ENCODE measurements at regions not wholly inside any gene's neighbourhood (a gene's known extent, or its start where the extent isn't known, plus 50 kb on each side); places are given as distances from the start of the nearest gene placed in this dataset.

GRCh38 chr14:22329371-22329770 lies 259.7 kb downstream of the DAD1 start:
- Histone ChIP-seq H3K4me3 (no peak overlapping the region), H3K36me3 (no peaks in the 10 kb centered on the region), H3K27ac (no peak overlapping the region), H3K27me3 (no peaks in the 10 kb centered on the region), H3K9me3 (peaks cover 3% of the 10 kb centered on the region), H3K4me1 (peaks cover 10% of the 10 kb centered on the region)
- DNase-seq (ENCODE audit: low spot score in 2 of 2), result no peak
- TF ChIP-seq POLR2AphosphoS5 (IDR thresholded peaks at IDR 0.05) (no peak), EP300 (IDR thresholded peaks at IDR 0.05) (no peak), CTCF (IDR thresholded peaks at IDR 0.05) (no peak), POLR2A (IDR thresholded peaks at IDR 0.05) (no peak)
- 52% methylated on average over 3 of the region's 3 CpGs for WGBS

- H3K36me3 ChIP-seq, result no peaks in the 10 kb centered on the region
Observed at GRCh38 chr14:22325676-22326400, 263.2 kb downstream of the DAD1 start.

GRCh38 chr14:22320362-22320750 lies 268.7 kb downstream of the DAD1 start:
- 52% methylated on average over 4 of the region's 4 CpGs for WGBS
- no peaks in the 10 kb centered on the region for H3K27me3 ChIP-seq
- H3K9me3 ChIP-seq, result no peaks in the 10 kb centered on the region
- H3K36me3 ChIP-seq, result no peaks in the 10 kb centered on the region
- TF ChIP-seq CTCF (IDR thresholded peaks at IDR 0.05) (no peak), POLR2AphosphoS5 (IDR thresholded peaks at IDR 0.05) (no peak)
- H3K4me3 ChIP-seq, result no peak overlapping the region
- no peak for DNase-seq (ENCODE audit: low spot score in 2 of 2)
- peaks cover 3% of the 10 kb centered on the region for H3K4me1 ChIP-seq
- H3K27ac ChIP-seq, result no peak overlapping the region

More at GRCh38 chr14:22325676-22326400, 263.2 kb downstream of the DAD1 start:
- DNase-seq (ENCODE audit: low spot score in 2 of 2), result no peak
- Histone ChIP-seq H3K27me3 (no peaks in the 10 kb centered on the region), H3K9me3 (peaks cover 3% of the 10 kb centered on the region), H3K4me3 (no peak overlapping the region), H3K27ac (no peak overlapping the region), H3K4me1 (no peaks in the 10 kb centered on the region)
- 62% methylated on average over 2 of the region's 2 CpGs for WGBS
- TF ChIP-seq POLR2A (IDR thresholded peaks at IDR 0.05) (no peak), CTCF (IDR thresholded peaks at IDR 0.05) (no peak), POLR2AphosphoS5 (IDR thresholded peaks at IDR 0.05) (no peak), EP300 (IDR thresholded peaks at IDR 0.05) (no peak)

- Histone ChIP-seq H3K9me3 (no peaks in the 10 kb centered on the region), H3K36me3 (no peaks in the 10 kb centered on the region), H3K27ac (no peak overlapping the region), H3K27me3 (no peaks in the 10 kb centered on the region), H3K4me1 (peaks cover 4% of the 10 kb centered on the region), H3K4me3 (no peak overlapping the region)
- TF ChIP-seq POLR2A (IDR thresholded peaks at IDR 0.05) (no peak), CTCF (IDR thresholded peaks at IDR 0.05) (peak; percentile 48 to 61), POLR2AphosphoS5 (IDR thresholded peaks at IDR 0.05) (no peak), EP300 (IDR thresholded peaks at IDR 0.05) (no peak)
- WGBS, result 38% methylated on average over 4 of the region's 4 CpGs
- no peak for DNase-seq (ENCODE audit: low spot score in 2 of 2)
Observed at GRCh38 chr14:22319526-22320361, 269.3 kb downstream of the DAD1 start.

- peaks cover 4% of the 10 kb centered on the region for H3K4me1 ChIP-seq
- no peaks in the 10 kb centered on the region for H3K36me3 ChIP-seq
- no peak overlapping the region for H3K4me3 ChIP-seq
- 59% methylated on average over 3 of the region's 3 CpGs for WGBS
- no peak for DNase-seq (ENCODE audit: low spot score in 2 of 2)
- no peaks in the 10 kb centered on the region for H3K9me3 ChIP-seq
- no peaks in the 10 kb centered on the region for H3K27me3 ChIP-seq
- H3K27ac ChIP-seq, result no peak overlapping the region
- TF ChIP-seq POLR2A (IDR thresholded peaks at IDR 0.05), result no peak
- no peak for TF ChIP-seq POLR2AphosphoS5 (IDR thresholded peaks at IDR 0.05)
- TF ChIP-seq CTCF (IDR thresholded peaks at IDR 0.05), result no peak
- no peak for TF ChIP-seq EP300 (IDR thresholded peaks at IDR 0.05)
Observed at GRCh38 chr14:22318951-22319350, 270.1 kb downstream of the DAD1 start.
